IPS DF 6.9 (cell line): ENCODE measurements at regions not wholly inside any gene's neighbourhood (a gene's known extent, or its start where the extent isn't known, plus 50 kb on each side); places are given as distances from the start of the nearest gene placed in this dataset.

Experiments
- DNase-seq: peaks from one replicate; pipeline ENCODE4 v3.0.0-alpha.2; 2013; ENCODE audit warnings: low read depth, low spot score
- H3K27ac ChIP-seq: one replicate; pipeline ENCODE4 v1.5.1; 2013; ENCODE audit warnings: low read length, control low read depth
- H3K27me3 ChIP-seq: 2 replicates; pipeline ENCODE4 v1.6.1; 2013; ENCODE audit warnings: mild to moderate bottlenecking, low read length; ENCODE audit not compliant: control insufficient read depth, insufficient read depth
- H3K36me3 ChIP-seq: 2 replicates; pipeline ENCODE4 v1.6.1; 2013; ENCODE audit warnings: low read length; ENCODE audit not compliant: control insufficient read depth, insufficient read depth
- H3K4me1 ChIP-seq: 2 replicates; pipeline ENCODE4 v1.6.1; 2013; ENCODE audit warnings: low read length; ENCODE audit not compliant: control insufficient read depth, insufficient read depth
- H3K4me3 ChIP-seq: 2 replicates; pipeline ENCODE4 v1.5.1; 2013; ENCODE audit warnings: mild to moderate bottlenecking, low read length
- H3K9me3 ChIP-seq: 2 replicates; pipeline ENCODE4 v1.6.1; 2013; ENCODE audit warnings: low read length, inconsistent platforms; ENCODE audit not compliant: control insufficient read depth, insufficient read depth
- WGBS: extraction: QIAGEN DNeasy Blood & Tissue Kit; methylation state at CpG from one replicate; pipeline ENCODE4 v1.1.7; 2013; ENCODE audit warnings: mixed read lengths, missing lambda C conversion rate; ENCODE audit not compliant: insufficient read length, insufficient coverage; 5-methylcytosine and 5-hydroxymethylcytosine counted together

DNA sequence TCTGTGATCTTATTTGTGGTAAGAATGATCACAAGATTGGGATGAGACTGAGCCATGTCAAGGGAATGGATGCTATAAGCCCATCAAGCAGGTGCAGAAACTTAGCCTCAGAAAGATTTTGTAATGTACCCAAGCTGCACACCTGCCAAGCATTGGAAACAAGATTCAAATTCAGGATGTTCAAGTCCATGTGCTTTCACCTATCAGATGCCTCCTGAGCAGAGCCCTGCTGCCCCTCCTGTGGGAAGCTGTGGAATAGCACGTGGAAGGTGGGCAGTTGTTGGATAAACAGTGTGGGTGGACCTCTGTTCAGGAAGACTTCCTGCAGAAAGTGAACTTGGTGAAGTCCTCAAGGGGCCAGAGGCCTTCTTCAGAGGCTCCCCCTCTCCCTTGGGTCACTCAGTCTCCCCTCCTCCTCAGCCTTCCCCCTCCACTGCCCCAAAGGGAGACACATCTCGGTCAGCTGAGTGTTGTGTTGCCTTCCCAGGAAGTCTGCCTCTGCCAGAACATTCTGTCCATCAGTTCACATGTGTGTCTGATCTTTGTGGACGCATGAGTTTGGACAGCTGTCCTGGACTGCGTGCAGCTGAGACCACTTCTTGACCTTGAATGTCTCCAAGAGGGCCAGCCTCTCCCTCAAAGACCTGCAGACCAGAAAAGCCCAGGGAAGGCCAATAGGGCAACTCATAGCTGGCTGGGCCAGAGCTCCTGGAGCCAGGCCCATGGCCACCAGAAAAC is 186.1 kb downstream of the INHBB start:
- H3K36me3 ChIP-seq: no peaks in the 10 kb centered on the region
- DNase-seq: no peak
- no peak overlapping the region for H3K27ac ChIP-seq
- no peaks in the 10 kb centered on the region for H3K9me3 ChIP-seq
- WGBS: no CpG with 5 or more reads among the region's 4 CpGs
- no peaks in the 10 kb centered on the region; the same call in 1 of the 2 replicates for H3K27me3 ChIP-seq
- no peak overlapping the region for H3K4me3 ChIP-seq
- H3K4me1 ChIP-seq: no peaks in the 10 kb centered on the region

DNA sequence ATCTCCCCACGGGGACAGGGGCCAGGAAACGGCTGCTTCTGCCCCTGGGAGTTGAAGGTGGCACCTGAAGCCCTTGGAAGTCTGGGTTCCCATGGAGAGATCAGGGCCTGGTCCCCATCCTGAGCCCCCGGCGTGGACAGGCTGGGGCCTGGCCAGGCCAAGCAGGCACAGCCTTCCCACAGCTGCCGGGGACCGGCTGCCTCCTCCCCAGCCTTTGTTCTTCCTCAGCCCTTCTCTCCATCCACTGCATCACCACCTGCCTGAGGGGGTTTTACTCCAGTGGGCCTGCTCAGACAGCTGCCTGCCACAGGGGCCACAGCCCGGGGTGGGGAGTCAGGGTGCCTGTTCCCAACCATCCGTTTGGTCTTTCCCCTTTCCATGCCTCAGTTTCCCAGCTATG is 187.7 kb downstream of the INHBB start:
- no CpG with 5 or more reads among the region's 8 CpGs for WGBS

DNA sequence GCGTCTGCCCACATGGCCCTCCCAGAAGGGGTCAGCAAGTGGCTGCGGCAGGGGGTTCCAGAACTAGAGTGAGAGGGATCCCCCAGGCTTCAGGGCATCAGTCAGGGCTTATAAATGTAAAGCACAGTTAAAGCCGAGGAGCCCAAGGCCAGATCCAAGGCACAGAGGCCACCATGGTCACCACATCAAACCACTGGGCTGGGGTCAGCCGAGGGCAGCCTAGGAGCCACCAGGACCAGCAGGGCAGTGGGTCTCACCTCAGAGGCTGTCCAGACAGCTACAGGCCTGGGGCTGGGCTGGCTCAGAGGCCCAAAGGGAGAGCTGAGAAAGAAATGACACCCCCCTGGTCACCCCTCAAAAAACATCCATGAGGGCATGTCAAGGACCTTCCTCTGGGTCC is 188.5 kb downstream of the INHBB start:
- WGBS: no CpG with 5 or more reads among the region's 4 CpGs
- H3K4me3 ChIP-seq: no peak overlapping the region
- H3K27ac ChIP-seq: no peak overlapping the region
- no peaks in the 10 kb centered on the region; the same call in 1 of the 2 replicates for H3K27me3 ChIP-seq
- DNase-seq: no peak
- no peaks in the 10 kb centered on the region for H3K36me3 ChIP-seq
- H3K9me3 ChIP-seq: no peaks in the 10 kb centered on the region
- H3K4me1 ChIP-seq: no peaks in the 10 kb centered on the region

More for the DNA sequence above, 187.7 kb downstream of the INHBB start:
- no peaks in the 10 kb centered on the region for H3K9me3 ChIP-seq
- no peak overlapping the region for H3K4me3 ChIP-seq
- DNase-seq: no peak
- H3K36me3 ChIP-seq: no peaks in the 10 kb centered on the region
- no peaks in the 10 kb centered on the region for H3K4me1 ChIP-seq
- no peak overlapping the region for H3K27ac ChIP-seq
- no peaks in the 10 kb centered on the region; the same call in 1 of the 2 replicates for H3K27me3 ChIP-seq

DNA sequence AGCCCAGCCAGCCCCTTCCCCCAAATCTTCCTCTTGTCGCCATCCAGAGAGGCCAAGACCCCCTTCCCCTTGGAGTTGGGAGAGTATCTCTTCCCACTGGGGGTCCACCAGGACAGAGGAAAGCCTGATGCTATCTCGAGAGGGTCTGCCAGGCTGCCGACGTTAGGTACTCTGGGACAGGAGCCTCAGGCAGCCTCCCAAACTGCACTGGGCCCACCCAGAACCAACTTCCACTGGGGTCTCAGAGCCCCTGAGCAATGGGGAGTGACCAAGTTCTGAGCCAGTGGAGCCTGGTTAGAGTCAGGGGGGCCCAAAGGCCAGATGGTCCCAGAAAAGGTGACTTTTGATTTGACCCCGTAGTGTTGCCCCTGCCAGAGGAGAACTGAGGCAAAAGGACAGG is 189.1 kb downstream of the INHBB start:
- WGBS: no CpG with 5 or more reads among the region's 5 CpGs
- H3K4me3 ChIP-seq: no peak overlapping the region
- H3K27ac ChIP-seq: no peak overlapping the region
- no peaks in the 10 kb centered on the region for H3K36me3 ChIP-seq
- H3K4me1 ChIP-seq: no peaks in the 10 kb centered on the region
- DNase-seq: no peak
- H3K27me3 ChIP-seq: no peaks in the 10 kb centered on the region
- H3K9me3 ChIP-seq: no peaks in the 10 kb centered on the region

DNA sequence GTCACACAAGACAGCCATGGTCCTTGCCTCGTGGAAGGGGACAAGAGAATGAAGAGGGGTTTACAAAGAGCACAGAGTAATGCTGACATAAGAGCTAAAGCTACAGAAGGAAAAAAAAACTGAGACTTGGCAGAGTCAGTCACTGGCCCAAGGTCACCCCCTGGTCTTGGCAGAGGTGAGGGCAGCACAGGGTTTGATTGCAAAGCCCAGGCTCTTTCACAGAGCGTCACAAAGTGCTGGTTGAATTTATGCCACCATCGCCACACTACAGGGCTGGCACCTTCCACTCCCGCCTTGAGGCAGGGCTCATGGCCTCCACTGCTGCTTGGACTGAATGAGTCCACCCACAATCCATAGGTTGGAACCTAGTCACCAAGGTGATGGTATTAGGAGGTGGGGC is 190.2 kb downstream of the INHBB start:
- DNase-seq: no peak
- no peaks in the 10 kb centered on the region for H3K9me3 ChIP-seq
- no peaks in the 10 kb centered on the region for H3K4me1 ChIP-seq
- no peaks in the 10 kb centered on the region for H3K36me3 ChIP-seq
- H3K27me3 ChIP-seq: no peaks in the 10 kb centered on the region
- H3K4me3 ChIP-seq: no peak overlapping the region
- no CpG with 5 or more reads among the region's 4 CpGs for WGBS
- H3K27ac ChIP-seq: no peak overlapping the region

DNA sequence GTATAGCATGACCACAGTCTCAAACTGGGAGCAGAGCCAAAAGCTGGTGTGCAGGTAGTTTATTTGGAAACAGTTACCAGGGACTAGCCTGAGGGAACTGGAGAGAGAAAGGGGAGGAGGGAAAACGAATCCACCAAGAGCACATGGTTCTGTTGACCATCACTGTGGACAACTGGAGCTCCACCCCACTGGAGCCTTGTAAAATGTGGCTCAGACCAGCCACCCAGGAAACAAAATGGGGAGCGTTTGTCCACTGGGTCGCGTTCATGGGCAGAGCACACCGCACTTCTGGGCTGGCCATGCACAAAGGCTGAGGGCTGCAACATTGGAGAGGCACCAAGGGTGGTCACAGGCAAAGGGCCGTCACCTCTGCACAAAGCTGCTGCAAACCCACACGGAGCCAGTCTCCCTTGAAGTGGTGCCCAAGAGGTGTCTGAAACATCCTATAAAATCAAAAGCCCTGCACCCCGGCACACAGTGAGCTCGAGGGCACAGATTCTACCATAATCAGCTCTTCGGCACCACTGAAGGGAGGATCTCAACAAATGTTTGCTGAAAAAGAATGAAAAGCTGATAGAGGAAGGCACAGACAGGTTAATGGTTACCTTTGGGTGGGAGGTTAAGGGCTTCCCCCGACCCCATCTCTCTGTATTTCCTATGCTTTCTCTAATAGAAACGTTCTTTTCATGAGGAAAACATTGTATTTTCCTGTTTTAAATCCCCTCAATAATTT is 192.9 kb downstream of the INHBB start:
- H3K4me1 ChIP-seq: no peaks in the 10 kb centered on the region
- H3K9me3 ChIP-seq: no peaks in the 10 kb centered on the region
- no CpG with 5 or more reads among the region's 12 CpGs for WGBS
- DNase-seq: no peak
- no peak overlapping the region for H3K27ac ChIP-seq
- no peak overlapping the region for H3K4me3 ChIP-seq
- no peaks in the 10 kb centered on the region; the same call in 1 of the 2 replicates for H3K27me3 ChIP-seq
- H3K36me3 ChIP-seq: no peaks in the 10 kb centered on the region

DNA sequence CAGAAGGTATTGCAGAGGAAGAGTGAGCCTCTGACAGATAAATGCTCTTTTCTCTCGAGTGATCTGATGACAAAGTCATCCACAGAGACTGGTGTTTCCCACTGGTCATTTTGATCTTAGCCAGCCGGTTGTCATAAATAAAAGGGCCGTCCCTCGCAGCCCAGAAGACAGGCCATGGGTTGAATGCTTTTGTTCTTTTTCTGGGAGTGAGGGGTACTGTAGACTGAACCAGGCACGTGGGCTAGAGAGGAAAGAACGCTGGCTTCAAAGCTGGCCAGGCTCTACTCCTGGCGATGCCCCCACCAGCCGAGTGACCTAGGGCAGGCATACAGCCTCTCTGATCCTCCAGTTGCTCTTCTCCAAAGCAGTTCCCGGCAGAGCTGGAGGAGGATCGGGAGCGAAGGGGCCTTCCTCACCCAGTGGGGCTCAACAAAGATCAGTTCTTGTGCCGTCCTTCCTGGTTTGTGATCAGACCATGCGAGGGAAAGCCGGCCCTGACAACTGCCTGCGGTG is 193.5 kb downstream of the INHBB start:
- no peak overlapping the region for H3K4me3 ChIP-seq
- no peak for DNase-seq
- H3K4me1 ChIP-seq: no peaks in the 10 kb centered on the region
- no peaks in the 10 kb centered on the region; the same call in 1 of the 2 replicates for H3K27me3 ChIP-seq
- no CpG with 5 or more reads among the region's 15 CpGs for WGBS
- H3K9me3 ChIP-seq: no peaks in the 10 kb centered on the region
- H3K36me3 ChIP-seq: no peaks in the 10 kb centered on the region
- H3K27ac ChIP-seq: no peak overlapping the region

DNA sequence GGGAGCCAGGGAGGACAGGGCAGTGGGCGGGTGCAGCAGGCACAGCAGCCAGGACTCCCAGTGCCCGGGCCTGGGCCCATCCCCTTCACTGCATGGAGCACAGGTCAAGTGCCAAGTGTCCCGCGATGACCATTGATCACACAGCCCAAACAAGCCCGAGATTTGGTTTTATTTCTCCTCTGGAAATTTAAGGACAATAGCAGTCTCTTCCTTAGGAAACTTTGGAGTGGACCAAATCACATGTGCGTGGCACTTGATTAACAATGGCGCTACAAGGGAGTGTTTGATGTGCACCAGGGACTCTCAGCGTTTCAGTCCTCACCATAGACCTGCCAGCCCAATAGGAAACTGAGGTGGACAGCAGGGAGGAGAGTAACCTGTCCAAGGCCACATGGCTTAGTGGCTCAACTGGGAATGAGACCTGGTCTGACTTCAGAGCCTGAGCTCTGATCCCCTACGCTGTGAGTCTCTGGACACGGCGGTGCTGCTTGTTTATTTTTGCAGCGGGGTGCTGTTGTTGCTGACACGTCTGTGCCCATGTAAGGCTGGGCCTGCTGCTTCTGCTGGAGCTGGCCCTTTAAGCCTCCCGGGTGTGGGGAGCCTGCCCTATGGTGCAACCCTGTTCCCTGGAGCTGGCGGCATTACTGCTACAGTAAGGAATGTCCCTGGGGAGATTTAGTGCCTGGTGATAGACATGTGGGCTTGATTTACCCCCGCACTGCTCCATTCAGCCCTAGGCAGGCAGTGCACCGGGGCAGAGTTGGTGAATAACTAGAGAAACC is 194.2 kb downstream of the INHBB start:
- no peak for DNase-seq
- Histone ChIP-seq H3K27me3 (no peaks in the 10 kb centered on the region; the same call in 1 of the 2 replicates), H3K4me3 (no peak overlapping the region), H3K4me1 (no peaks in the 10 kb centered on the region), H3K9me3 (no peaks in the 10 kb centered on the region), H3K27ac (no peak overlapping the region), H3K36me3 (no peaks in the 10 kb centered on the region)
- no CpG with 5 or more reads among the region's 17 CpGs for WGBS

DNA sequence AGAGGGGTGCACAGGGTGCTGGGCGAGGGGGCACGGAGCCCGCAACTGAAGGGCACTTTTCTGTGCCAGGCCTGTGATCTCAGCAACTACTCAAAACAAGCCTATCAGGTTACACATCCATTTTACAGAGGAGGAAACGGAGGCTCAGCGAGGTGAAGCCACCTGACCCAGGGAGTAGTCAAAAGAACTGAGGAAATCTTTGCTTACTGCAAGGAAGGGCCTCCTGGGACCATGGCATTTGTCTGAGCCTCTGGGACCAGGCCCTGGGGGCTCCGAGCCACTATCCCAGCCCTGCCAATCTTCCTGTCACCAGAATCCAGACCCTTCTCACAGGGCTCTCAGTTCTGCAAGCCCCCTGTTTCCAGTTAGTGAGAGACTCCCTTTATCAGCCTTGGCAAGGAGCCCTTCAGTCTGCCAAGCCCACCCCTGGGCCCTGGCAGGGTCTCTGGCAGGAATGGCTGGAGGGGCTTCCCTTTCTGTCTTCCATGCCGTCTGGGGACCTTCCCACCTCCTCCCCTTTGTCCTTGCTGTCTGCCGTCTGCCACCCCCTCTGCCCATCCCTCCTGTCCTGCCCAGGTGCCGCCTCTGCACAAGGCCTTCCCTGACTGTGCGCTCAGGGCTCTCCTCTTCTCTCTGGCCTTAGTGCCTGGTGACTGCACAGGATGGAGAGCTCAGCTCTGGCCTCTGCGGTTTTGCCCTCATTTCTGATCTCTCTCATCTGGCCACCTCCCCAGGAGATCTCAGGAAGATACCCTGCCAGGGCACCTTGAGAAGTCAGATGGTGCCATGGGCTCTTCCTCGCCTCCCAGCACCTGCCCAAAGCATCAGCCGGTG is 194.7 kb upstream of the GLI2 start:
- Histone ChIP-seq H3K4me1 (no peaks in the 10 kb centered on the region), H3K4me3 (no peak overlapping the region), H3K36me3 (no peaks in the 10 kb centered on the region), H3K27me3 (no peaks in the 10 kb centered on the region; the same call in 1 of the 2 replicates), H3K27ac (no peak overlapping the region), H3K9me3 (no peaks in the 10 kb centered on the region)
- WGBS: no CpG with 5 or more reads among the region's 13 CpGs
- no peak for DNase-seq
